HCT116 (cell line): ENCODE measurements at regions not wholly inside any gene's neighbourhood (a gene's known extent, or its start where the extent isn't known, plus 50 kb on each side); places are given as distances from the start of the nearest gene placed in this dataset.
"Not testable (repeated sequence)": the region's sequence is repeated elsewhere in the genome, so short reads cannot be mapped to it uniquely, and the experiment has no call there.

Experiments
- ATAC-seq: fragments of 200-7000 bp; cut with Tn5 transposase; 2 replicates; pipeline ENCODE4 v1.9.1; 2020; ENCODE audit warnings: mild to moderate bottlenecking, moderate library complexity
- BruUV-seq: library from RNA; stranded (reverse); fragments of 400-500 nt; replicated peaks from 2 replicates; lab custom pipeline; 2021; lab: Mats Ljungman, UMichigan
- CTCF ChIA-PET: fragments of 300-600 bp; sonication (Branson Sonifier 250); formaldehyde crosslinking; loops from one replicate; lab custom pipeline; 2021; ENCODE audit warnings: antibody characterized with exemption; lab: Charles Lee
- POLR2A ChIA-PET: fragments of 300-600, 350-600 bp; sonication (Branson Sonifier 250); formaldehyde crosslinking; loops from one replicate; lab custom pipeline; 2021; ENCODE audit warnings: antibody characterized with exemption; lab: Charles Lee
- RAD21 ChIA-PET, 2 experiments: fragments of 300-600 bp; sonication (Branson Sonifier 250); formaldehyde crosslinking; loops; one replicate each; lab custom pipeline; 2023; ENCODE audit warnings: low total read pairs in 2 of 2; ENCODE audit not compliant: uncharacterized antibody in 2 of 2, unreplicated experiment in 2 of 2, low non-redundant PET in 1 of 2; lab: Charles Lee
- DNase-seq: peaks from one replicate; pipeline ENCODE4 v3.0.0-alpha.2; 2010; ENCODE audit warnings: low read depth, low spot score
- H2AFZ ChIP-seq: fragments of 200-600 bp; shearing (Covaris generic), sonication (generic); 2 replicates; pipeline ENCODE4 v1.6.1; 2017; ENCODE audit warnings: low read depth, mixed run types, mixed read lengths, antibody characterized with exemption, low read length; ENCODE audit not compliant: poor library complexity, severe bottlenecking
- H3K27ac ChIP-seq: 2 replicates; pipeline ENCODE4 v1.5.1; 2012; ENCODE audit warnings: low read depth, low read length
- H3K27me3 ChIP-seq: fragments of 200-600 bp; sonication (generic); 2 replicates; pipeline ENCODE4 v1.6.1; 2016; ENCODE audit warnings: mixed run types, low read length, mixed read lengths; ENCODE audit not compliant: insufficient read depth
- H3K36me3 ChIP-seq, 2 experiments: fragments of 200-500 bp in 1 of 2; fragments of 200-600 bp in 1 of 2; sonication (Bioruptor generic) in 1 of 2; sonication (generic) in 1 of 2; 2 replicates each; pipeline versions ENCODE4 v1.5.1 to v1.6.1; 2014 to 2016; ENCODE audit warnings: low read length in 2 of 2, inconsistent platforms in 1 of 2, mixed read lengths in 1 of 2, mixed run types in 1 of 2; ENCODE audit not compliant: insufficient read depth in 2 of 2, control insufficient read depth in 1 of 2
- H3K4me1 ChIP-seq, 2 experiments: fragments of 200-600 bp in 1 of 2; sonication (generic) in 1 of 2; 2 replicates each; pipeline versions ENCODE4 v1.5.1 to v1.6.1; 2012 to 2017; ENCODE audit warnings: low read length in 2 of 2, inconsistent platforms in 1 of 2, mild to moderate bottlenecking in 1 of 2, mixed read lengths in 1 of 2, mixed run types in 1 of 2, moderate library complexity in 1 of 2; ENCODE audit not compliant: insufficient read depth in 2 of 2, control insufficient read depth in 1 of 2
- H3K4me2 ChIP-seq: fragments of 200-600 bp; sonication (generic); 2 replicates; pipeline ENCODE4 v1.6.1; 2017; ENCODE audit warnings: mixed run types, low read length, mixed read lengths
- H3K4me3 ChIP-seq, 2 experiments: fragments of 200-600 bp in 1 of 2; sonication (generic) in 1 of 2; replicated peaks in 1 of 2; 2 replicates each; pipeline ENCODE4 v1.5.1; 2011 to 2016; ENCODE audit warnings: low read length in 2 of 2, control low read depth in 1 of 2, low read depth in 1 of 2, mild to moderate bottlenecking in 1 of 2, mixed read lengths in 1 of 2, mixed run types in 1 of 2
- H3K79me2 ChIP-seq: fragments of 200-600 bp; sonication (generic); 2 replicates; pipeline ENCODE4 v1.6.1; 2017; ENCODE audit warnings: mild to moderate bottlenecking, mixed run types, low read length, moderate library complexity, mixed read lengths; ENCODE audit not compliant: insufficient read depth
- H3K9ac ChIP-seq: fragments of 200-600 bp; sonication (generic); 2 replicates; pipeline ENCODE4 v1.6.1; 2016; ENCODE audit warnings: low read length, mixed read lengths
- H3K9me2 ChIP-seq: fragments of 200-600 bp; sonication (generic), shearing (Covaris generic); 2 replicates; pipeline ENCODE4 v1.6.1; 2017; ENCODE audit warnings: mixed run types, mild to moderate bottlenecking, moderate library complexity; ENCODE audit not compliant: insufficient read depth
- H3K9me3 ChIP-seq, 2 experiments: fragments of 200-500 bp in 1 of 2; fragments of 200-600 bp in 1 of 2; sonication (Bioruptor generic) in 1 of 2; sonication (generic) in 1 of 2; 2 replicates each; pipeline ENCODE4 v1.6.1; 2014 to 2017; ENCODE audit warnings: low read length in 2 of 2, mixed read lengths in 2 of 2, inconsistent platforms in 1 of 2, low read depth in 1 of 2, mild to moderate bottlenecking in 1 of 2, mixed run types in 1 of 2, moderate library complexity in 1 of 2; ENCODE audit not compliant: control insufficient read depth in 1 of 2, insufficient read depth in 1 of 2
- H4K20me1 ChIP-seq: fragments of 200-600 bp; sonication (generic), shearing (Covaris generic); 2 replicates; pipeline ENCODE4 v1.6.1; 2017; ENCODE audit warnings: mixed run types, mild to moderate bottlenecking, moderate library complexity; ENCODE audit not compliant: insufficient read depth
- EZH2phosphoT487 ChIP-seq: fragments of 200-600 bp; IDR thresholded peaks from 2 replicates; pipeline ENCODE4 v1.6.1; 2018; ENCODE audit warnings: antibody characterized with exemption, borderline replicate concordance
- FOSL1 ChIP-seq: IDR thresholded peaks from 2 replicates; pipeline ENCODE4 v1.6.1; 2012; ENCODE audit warnings: low read depth
- YY1 ChIP-seq: IDR thresholded peaks from 2 replicates; pipeline ENCODE4 v1.6.1; 2011; ENCODE audit warnings: low read length, low read depth, moderate library complexity, mild to moderate bottlenecking; ENCODE audit not compliant: insufficient replicate concordance; ENCODE audit errors: extremely low read depth
- intact Hi-C: fragments of 100-400 bp; cut with micrococcal nuclease; formaldehyde crosslinking; loops from 2 replicates; pipeline ENCODE4 v1.10.0; 2022

DNA sequence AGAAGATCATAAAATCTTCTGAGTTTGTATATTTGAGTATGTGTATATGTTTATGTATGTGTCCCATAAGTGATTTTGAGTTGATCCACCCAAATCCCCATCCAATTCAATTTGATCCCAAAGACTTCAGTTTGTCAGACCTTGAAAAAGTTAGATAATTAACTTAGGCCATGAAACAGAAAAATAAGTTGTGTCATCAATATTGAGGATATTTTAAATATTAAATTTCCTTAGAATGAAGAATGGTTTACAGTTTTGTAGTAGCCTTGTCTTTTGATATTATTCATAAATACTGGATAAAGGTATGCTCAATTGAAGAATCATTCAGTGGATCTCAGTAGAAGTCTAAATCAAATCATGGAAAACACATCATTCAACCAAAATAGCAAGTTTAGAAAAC lies 864.4 kb upstream of the INTU start (continued):
- TF ChIP-seq YY1 (no peak), FOSL1 (no peak), EZH2phosphoT487 (no peak)

DNA sequence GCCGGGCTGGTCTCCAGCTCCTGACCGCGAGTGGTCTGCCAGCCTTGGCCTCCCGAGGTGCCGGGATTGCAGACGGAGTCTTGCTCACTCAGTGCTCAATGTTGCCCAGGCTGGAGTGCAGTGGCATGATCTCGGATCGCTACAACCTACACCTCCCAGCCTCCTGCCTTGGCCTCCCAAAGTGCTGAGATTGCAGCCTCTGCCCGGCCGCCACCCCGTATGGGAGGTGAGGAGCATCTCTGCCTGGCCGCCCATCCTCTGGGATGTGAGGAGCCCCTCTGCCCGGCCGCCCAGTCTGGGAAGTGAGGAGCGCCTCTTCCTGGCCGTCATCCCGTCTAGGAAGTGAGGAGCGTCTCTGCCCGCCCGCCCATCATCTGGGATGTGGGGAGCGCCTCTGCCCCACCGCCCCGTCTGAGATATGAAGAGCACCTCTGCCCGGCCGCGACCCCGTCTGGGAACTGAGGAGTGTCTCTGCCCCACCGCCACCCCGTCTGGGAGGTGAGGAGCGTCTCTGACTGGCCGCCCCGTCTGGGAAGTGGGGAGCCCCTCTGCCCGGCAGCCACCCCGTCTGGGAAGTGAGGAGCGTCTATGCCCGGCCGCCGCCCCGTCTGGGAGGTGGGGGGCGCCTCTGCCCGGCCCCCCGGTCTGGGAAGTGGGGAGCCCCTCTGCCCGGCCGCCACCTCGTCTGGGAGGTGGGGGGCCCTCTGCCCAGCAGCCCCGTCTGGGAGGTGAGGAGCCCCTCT lies 861.8 kb upstream of the INTU start:
- RAD21 ChIA-PET, H4K20me1 ChIP-seq, H3K9me3 ChIP-seq, BruUV-seq, DNase-seq, H3K36me3 ChIP-seq, H3K4me2 ChIP-seq, H3K4me1 ChIP-seq, H3K4me3 ChIP-seq, ATAC-seq, H2AFZ ChIP-seq, H3K79me2 ChIP-seq, H3K27me3 ChIP-seq, H3K9me2 ChIP-seq, CTCF ChIA-PET, POLR2A ChIA-PET, intact Hi-C loops, H3K9ac ChIP-seq, H3K27ac ChIP-seq: not testable (repeated sequence)

DNA sequence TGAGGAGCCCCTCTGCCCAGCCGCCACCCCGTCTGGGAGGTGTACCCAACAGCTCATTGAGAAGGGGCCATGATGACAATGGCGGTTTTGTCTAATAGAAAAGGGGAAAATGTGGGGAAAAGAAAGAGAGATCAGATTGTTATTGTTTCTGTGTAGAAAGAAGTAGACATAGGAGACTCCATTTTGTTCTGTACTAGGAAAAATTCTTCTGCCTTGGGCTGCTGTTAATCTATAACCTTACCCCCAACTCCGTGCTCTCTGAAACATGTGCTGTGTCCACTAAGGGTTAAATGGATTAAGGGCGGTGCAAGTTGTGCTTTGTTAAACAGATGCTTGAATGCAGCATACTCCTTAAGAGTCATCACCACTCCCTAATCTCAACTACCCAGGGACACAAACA lies 861.1 kb upstream of the INTU start:
- H3K4me1 ChIP-seq, H3K9me2 ChIP-seq, H3K79me2 ChIP-seq, H2AFZ ChIP-seq, H3K4me2 ChIP-seq, H3K27me3 ChIP-seq, H3K4me3 ChIP-seq, RAD21 ChIA-PET, intact Hi-C loops, H4K20me1 ChIP-seq, CTCF ChIA-PET, H3K36me3 ChIP-seq, POLR2A ChIA-PET, BruUV-seq, H3K9me3 ChIP-seq, H3K9ac ChIP-seq, DNase-seq, H3K27ac ChIP-seq, ATAC-seq: not testable (repeated sequence)
